Stomach (tissue), 4 donors: ENCODE measurements at regions not wholly inside any gene's neighbourhood (a gene's known extent, or its start where the extent isn't known, plus 50 kb on each side); places are given as distances from the start of the nearest gene placed in this dataset.

Source experiments
- CTCF ChIP-seq, 7 experiments: fragments of 450-650 bp in 4 of 7; fragments of 200-600 bp in 3 of 7; sonication (generic) in 3 of 7; IDR thresholded peaks; one replicate each; pipeline ENCODE4 v1.5.1; 2016 to 2019; ENCODE audit warnings: antibody characterized with exemption in 7 of 7, control low read depth in 2 of 7, mild to moderate bottlenecking in 1 of 7
- EP300 ChIP-seq: sonication (generic); formaldehyde crosslinking; IDR thresholded peaks from one replicate; pipeline ENCODE4 v1.6.1; 2017; ENCODE audit warnings: antibody characterized with exemption
- POLR2A ChIP-seq, 4 donors: fragments of 450-650 bp; IDR thresholded peaks; one replicate each; pipeline ENCODE4 v1.6.1; 2016; ENCODE audit warnings: antibody characterized with exemption in 4 of 4, control low read depth in 2 of 4, mild to moderate bottlenecking in 1 of 4, moderate library complexity in 1 of 4
- POLR2AphosphoS5 ChIP-seq, 3 donors: sonication (generic); formaldehyde crosslinking; IDR thresholded peaks; one replicate each; pipeline ENCODE4 v1.6.1; 2016; ENCODE audit warnings: antibody characterized with exemption in 3 of 3

GRCh38 chr1:55969322-55969721, 610.0 kb downstream of the PLPP3 start:
- TF ChIP-seq POLR2A (IDR thresholded peaks at IDR 0.05) (no peak), CTCF (IDR thresholded peaks at IDR 0.05) (no peak), POLR2AphosphoS5 (IDR thresholded peaks at IDR 0.05) (no peak), EP300 (no peak)
